HepG2 (cell line): ENCODE measurements at regions not wholly inside any gene's neighbourhood (a gene's known extent, or its start where the extent isn't known, plus 50 kb on each side); places are given as distances from the start of the nearest gene placed in this dataset.

ENCODE experiments used
- ATAC-seq: fragments of 200-7000 bp; cut with Tn5 transposase; 3 replicates; pipeline ENCODE4 v1.9.1; 2020; ENCODE audit warnings: mild to moderate bottlenecking, moderate library complexity
- BruUV-seq: library from RNA; stranded (reverse); fragments of 400-500 nt; replicated peaks from 2 replicates; lab custom pipeline; 2021; lab: Mats Ljungman, UMichigan
- CTCF ChIA-PET: fragments of 300-600 bp; formaldehyde crosslinking; extraction: SDS; loops from one replicate; lab custom pipeline; 2021; ENCODE audit warnings: low total read pairs, inconsistent platforms, low intra/inter-chr PET ratio; lab: Yijun Ruan, JAX
- POLR2A ChIA-PET: fragments of 350-600 bp; sonication (Branson Sonifier 250); formaldehyde crosslinking; loops from one replicate; lab custom pipeline; 2020; ENCODE audit warnings: antibody characterized with exemption, inconsistent platforms; lab: Yijun Ruan, JAX
- DNase-seq: peaks from one replicate; pipeline ENCODE4 v3.0.0-alpha.2; 2015; ENCODE audit warnings: low spot score
- FAIRE-seq: peaks from 3 replicates; lab custom pipeline; 2011; peaks lifted over from hg19 to GRCh38; lab: Jason Lieb, UNC
- H2AFZ ChIP-seq: one replicate; pipeline ENCODE4 v1.6.1; 2011; ENCODE audit warnings: low read length, inconsistent platforms
- H3K27ac ChIP-seq: fragments of 300-600 bp; 3 replicates; pipeline ENCODE4 v1.8.0; 2011; ENCODE audit warnings: mixed run types, mild to moderate bottlenecking, mixed read lengths, low read length, inconsistent platforms; ENCODE audit not compliant: insufficient read depth; ENCODE audit errors: extremely low read length
- H3K27me3 ChIP-seq, 2 experiments: fragments of 200-600 bp in 1 of 2; 2 replicates in 1 of 2; 3 replicates in 1 of 2; pipeline versions ENCODE4 v1.6.0 to v1.8.0; 2011; ENCODE audit warnings: low read length in 2 of 2, mild to moderate bottlenecking in 2 of 2, moderate library complexity in 2 of 2, inconsistent platforms in 1 of 2; ENCODE audit not compliant: insufficient read depth in 2 of 2, control insufficient read depth in 1 of 2
- H3K36me3 ChIP-seq, 2 experiments: fragments of 200-600 bp in 1 of 2; replicated peaks in 1 of 2; 2 replicates in 1 of 2; 3 replicates in 1 of 2; pipeline versions ENCODE4 v1.5.1 to v1.8.0; 2011; ENCODE audit warnings: low read length in 2 of 2, inconsistent platforms in 1 of 2; ENCODE audit not compliant: insufficient read depth in 2 of 2, control insufficient read depth in 1 of 2
- H3K4me1 ChIP-seq: 2 replicates; pipeline ENCODE4 v1.5.1; 2012; ENCODE audit warnings: low read length, inconsistent platforms; ENCODE audit not compliant: insufficient read depth
- H3K4me2 ChIP-seq: 2 replicates; pipeline ENCODE4 v1.6.0; 2011; ENCODE audit warnings: low read depth, low read length, inconsistent platforms
- H3K4me3 ChIP-seq, 3 experiments: fragments of 200-600 bp in 1 of 3; sonication (generic), shearing (Covaris generic) in 1 of 3; replicated peaks in 1 of 3; 2 replicates each; pipeline ENCODE4 v1.5.1; 2011 to 2016; ENCODE audit warnings: low read length in 3 of 3, inconsistent platforms in 2 of 3, low read depth in 2 of 3, mild to moderate bottlenecking in 2 of 3, control low read depth in 1 of 3, mixed read lengths in 1 of 3; ENCODE audit not compliant: insufficient read depth in 1 of 3
- H3K79me2 ChIP-seq: one replicate; pipeline ENCODE4 v1.6.1; 2011; ENCODE audit warnings: low read length, inconsistent platforms; ENCODE audit not compliant: insufficient read depth
- H3K9ac ChIP-seq: 2 replicates; pipeline ENCODE4 v1.6.0; 2011; ENCODE audit warnings: mild to moderate bottlenecking, low read depth, low read length, inconsistent platforms; ENCODE audit not compliant: insufficient read depth
- H3K9me3 ChIP-seq: 2 replicates; pipeline ENCODE4 v1.5.1; 2012; ENCODE audit warnings: mild to moderate bottlenecking, low read length
- H4K20me1 ChIP-seq: 2 replicates; pipeline ENCODE4 v1.6.0; 2011; ENCODE audit warnings: inconsistent platforms, mild to moderate bottlenecking, low read length, moderate library complexity; ENCODE audit not compliant: insufficient read depth
- BRCA1 ChIP-seq: sonication (generic); formaldehyde crosslinking; IDR thresholded peaks from 2 replicates; pipeline ENCODE4 v1.4.0; 2020; ENCODE audit warnings: missing genetic modification reagents
- CEBPB ChIP-seq: IDR thresholded peaks from 2 replicates; pipeline ENCODE4 v1.6.1; 2011; ENCODE audit warnings: low read depth, low read length, improper control_type of control experiment, borderline replicate concordance
- HOXA5 ChIP-seq: sonication (generic); formaldehyde crosslinking; IDR thresholded peaks from 2 replicates; pipeline ENCODE4 v1.4.0; 2020; ENCODE audit warnings: missing genetic modification reagents
- NCOA2 ChIP-seq: sonication (generic); formaldehyde crosslinking; IDR thresholded peaks from 2 replicates; pipeline ENCODE4 v1.8.0; 2022; ENCODE audit warnings: inconsistent platforms
- SOX13 ChIP-seq, 3 experiments: fragments of 450-650 bp in 1 of 3; sonication (generic) in 1 of 3; formaldehyde crosslinking in 1 of 3; IDR thresholded peaks in 2 of 3; conservative IDR thresholded peaks in 1 of 3; 2 replicates each; pipeline versions ENCODE4 v1.5.0 to v1.6.1; 2016 to 2020; ENCODE audit warnings: antibody characterized with exemption in 1 of 3, mild to moderate bottlenecking in 1 of 3, missing compliant biosample characterization in 1 of 3, missing genetic modification reagents in 1 of 3, moderate library complexity in 1 of 3
- SOX5 ChIP-seq: IDR thresholded peaks from 2 replicates; pipeline ENCODE4 v1.6.1; 2016; ENCODE audit warnings: borderline replicate concordance
- ZNF136 ChIP-seq: sonication (generic); formaldehyde crosslinking; IDR thresholded peaks from 2 replicates; pipeline ENCODE4 v1.8.1; 2022; ENCODE audit warnings: low read depth, mild to moderate bottlenecking, moderate library complexity, missing genetic modification reagents
- ZNF383 ChIP-seq: sonication (generic); formaldehyde crosslinking; IDR thresholded peaks from 2 replicates; pipeline ENCODE4 v1.4.0; 2020; ENCODE audit warnings: missing genetic modification reagents, mild to moderate bottlenecking, borderline replicate concordance
- ZNF589 ChIP-seq: sonication (generic); formaldehyde crosslinking; conservative IDR thresholded peaks from 2 replicates; pipeline ENCODE4 v1.8.0; 2022; ENCODE audit warnings: mild to moderate bottlenecking, moderate library complexity, missing genetic modification reagents
- WGBS: methylation state at CpG from one replicate; pipeline ENCODE4 v1.1.6; 2017; ENCODE audit warnings: low lambda C conversion rate; 5-methylcytosine and 5-hydroxymethylcytosine counted together
- in situ Hi-C: cut with HindIII; loops from 2 replicates; pipeline ENCODE4 v1.10.0; 2017; ENCODE audit warnings: low pct_unique_long_range_greater_than_20kb; ENCODE audit not compliant: extremely low pct_ligation_motif_present
- intact Hi-C: fragments of 100-400 bp; cut with micrococcal nuclease; formaldehyde crosslinking; loops from one replicate; pipeline ENCODE4 v1.10.0; 2022; ENCODE audit not compliant: unreplicated experiment

GRCh38 chr9:119951090-119951489 is 581.9 kb upstream of the BRINP1 start:
- Histone ChIP-seq H3K27ac (no peak overlapping the region), H3K4me1 (no peaks in the 10 kb centered on the region), H4K20me1 (no peaks in the 10 kb centered on the region), H3K79me2 (no peaks in the 10 kb centered on the region), H3K27me3 (no peaks in the 10 kb centered on the region), H3K36me3 (no peaks in the 10 kb centered on the region), H3K9me3 (no peaks in the 10 kb centered on the region), H3K9ac (no peak overlapping the region), H3K4me3 (no peak overlapping the region), H2AFZ (no peak overlapping the region), H3K4me2 (no peak overlapping the region)
- intact Hi-C loops (no loop called here), in situ Hi-C loops (no loop called here)
- ATAC-seq (no peak), FAIRE-seq (no peak), DNase-seq (no peak)
- CTCF ChIA-PET, result no interaction called here
- WGBS, result 0% methylated on average over 1 of the region's 1 CpG
- no TSS peak for BruUV-seq
- POLR2A ChIA-PET, result no interaction called here
- TF ChIP-seq SOX13 (IDR thresholded peaks at IDR 0.05) (no peak), SOX13 (CRISPR knock-in tag; conservative IDR thresholded peaks at IDR 0.05 in 1 of 2, IDR thresholded peaks at IDR 0.05 in 1 of 2) (no peak), NCOA2 (CRISPR knock-in tag) (no peak), SOX5 (CRISPR knock-in tag) (no peak), ZNF589 (no peak), ZNF136 (CRISPR knock-in tag) (no peak), HOXA5 (no peak), CEBPB (no peak), BRCA1 (CRISPR knock-in tag) (no peak)

- no peak for ATAC-seq
- Histone ChIP-seq H3K36me3 (no peaks in the 10 kb centered on the region), H3K27me3 (no peaks in the 10 kb centered on the region)
- intact Hi-C loops, result no loop called here
- TF ChIP-seq ZNF383 (CRISPR knock-in tag), result no peak
- TF ChIP-seq, all 625 proteins: peak for 0
- Histone ChIP-seq H3K4me2 (no peak overlapping the region), H3K27ac (no peak overlapping the region), H3K79me2 (no peaks in the 10 kb centered on the region), H3K4me3 (no peak overlapping the region), H3K4me1 (no peaks in the 10 kb centered on the region), H4K20me1 (no peaks in the 10 kb centered on the region), H3K9me3 (no peaks in the 10 kb centered on the region), H3K9ac (no peak overlapping the region), H2AFZ (no peak overlapping the region)
- DNase-seq (no peak), FAIRE-seq (no peak)
- BruUV-seq, result no TSS peak
- WGBS, result 28% methylated on average over 7 of the region's 7 CpGs
- ChIA-PET POLR2A (no interaction called here), CTCF (no interaction called here)
- in situ Hi-C loops, result no loop called here
Measured at GRCh38 chr9:119945686-119946085, 576.5 kb upstream of the BRINP1 start.
